VCaP (cell line): ENCODE measurements at regions not wholly inside any gene's neighbourhood (a gene's known extent, or its start where the extent isn't known, plus 50 kb on each side); places are given as distances from the start of the nearest gene placed in this dataset.

Experiments used
- H3K27ac ChIP-seq: fragments of 450-650 bp; 2 replicates; pipeline ENCODE4 v1.5.1; 2017
- TF ChIP-seq, protein P1 (sequence below): fragments of 450-650 bp; conservative IDR thresholded peaks from 2 replicates; pipeline ENCODE4 v1.5.1; 2017; ENCODE audit warnings: mild to moderate bottlenecking, moderate library complexity

DNA sequence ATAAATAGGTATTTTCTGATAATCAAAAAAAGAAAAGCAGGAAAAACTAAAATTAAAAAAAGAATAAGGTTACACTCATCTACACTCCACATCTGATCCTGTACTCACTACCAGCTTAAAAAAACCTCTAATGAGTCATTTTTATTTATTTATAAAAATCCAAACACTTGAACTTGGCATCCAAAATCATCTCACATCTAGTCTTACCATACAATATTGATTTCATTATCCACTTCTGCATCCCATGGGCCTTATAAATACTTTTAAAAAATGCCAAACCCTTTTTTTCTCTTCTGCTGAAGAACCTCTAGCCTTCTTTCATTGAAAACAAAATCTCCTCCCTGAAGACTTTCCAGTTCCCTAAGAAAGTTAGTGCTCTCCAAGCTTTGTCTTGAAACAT lies 109.7 kb downstream of the TMTC3 start:
- TF ChIP-seq, protein P1, sequence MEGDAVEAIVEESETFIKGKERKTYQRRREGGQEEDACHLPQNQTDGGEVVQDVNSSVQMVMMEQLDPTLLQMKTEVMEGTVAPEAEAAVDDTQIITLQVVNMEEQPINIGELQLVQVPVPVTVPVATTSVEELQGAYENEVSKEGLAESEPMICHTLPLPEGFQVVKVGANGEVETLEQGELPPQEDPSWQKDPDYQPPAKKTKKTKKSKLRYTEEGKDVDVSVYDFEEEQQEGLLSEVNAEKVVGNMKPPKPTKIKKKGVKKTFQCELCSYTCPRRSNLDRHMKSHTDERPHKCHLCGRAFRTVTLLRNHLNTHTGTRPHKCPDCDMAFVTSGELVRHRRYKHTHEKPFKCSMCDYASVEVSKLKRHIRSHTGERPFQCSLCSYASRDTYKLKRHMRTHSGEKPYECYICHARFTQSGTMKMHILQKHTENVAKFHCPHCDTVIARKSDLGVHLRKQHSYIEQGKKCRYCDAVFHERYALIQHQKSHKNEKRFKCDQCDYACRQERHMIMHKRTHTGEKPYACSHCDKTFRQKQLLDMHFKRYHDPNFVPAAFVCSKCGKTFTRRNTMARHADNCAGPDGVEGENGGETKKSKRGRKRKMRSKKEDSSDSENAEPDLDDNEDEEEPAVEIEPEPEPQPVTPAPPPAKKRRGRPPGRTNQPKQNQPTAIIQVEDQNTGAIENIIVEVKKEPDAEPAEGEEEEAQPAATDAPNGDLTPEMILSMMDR: no peak
- H3K27ac ChIP-seq: no peak overlapping the region

DNA sequence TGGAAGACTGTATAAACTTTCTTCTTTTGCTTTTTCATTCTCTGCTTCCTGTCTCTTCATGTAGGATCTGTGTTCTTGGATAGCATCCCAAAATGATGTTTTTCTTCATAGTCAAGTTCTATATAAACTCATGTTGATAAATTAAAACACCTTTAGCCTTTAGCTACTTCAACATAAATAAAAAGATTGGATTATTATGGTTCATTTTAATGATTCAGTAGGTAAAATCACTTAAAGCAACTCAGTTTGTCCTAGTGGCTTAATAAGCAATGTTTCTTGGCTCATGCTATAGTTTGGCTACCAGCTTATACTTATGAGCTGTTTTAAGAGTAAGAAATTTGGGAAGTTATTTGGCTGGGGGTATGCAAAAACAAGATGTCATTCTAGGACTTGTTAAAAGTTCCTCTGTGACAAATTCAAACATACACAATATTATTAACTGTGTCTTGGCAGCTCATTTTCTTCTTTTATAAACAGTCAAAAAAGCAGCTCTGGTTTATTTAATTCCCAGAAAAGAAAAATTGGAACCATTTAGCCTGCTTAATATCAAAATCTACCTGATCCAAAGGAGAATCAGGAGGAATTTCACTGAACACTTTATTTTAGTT lies 111.4 kb downstream of the TMTC3 start:
- H3K27ac ChIP-seq: no peak overlapping the region
- TF ChIP-seq, protein P1: no peak

DNA sequence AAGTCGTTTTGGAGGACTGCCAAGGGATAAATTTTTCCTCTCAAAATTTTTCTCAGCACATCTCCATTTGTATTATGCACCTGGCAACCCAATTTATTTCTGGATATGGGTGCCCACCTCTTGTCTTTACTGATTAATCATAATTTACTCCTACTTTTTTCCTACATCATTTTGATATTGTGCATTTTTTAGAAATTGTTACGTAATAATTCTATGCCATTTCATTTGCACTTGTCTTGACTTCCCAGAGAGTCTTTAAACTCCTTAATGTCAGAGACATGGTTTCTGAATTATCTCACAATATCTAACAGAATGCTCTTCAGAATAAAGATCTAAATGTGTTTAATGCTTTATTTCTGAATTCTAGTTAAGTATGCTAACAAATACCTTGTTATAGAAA lies 113.1 kb downstream of the TMTC3 start:
- no peak overlapping the region for H3K27ac ChIP-seq
- TF ChIP-seq, protein P1: no peak

DNA sequence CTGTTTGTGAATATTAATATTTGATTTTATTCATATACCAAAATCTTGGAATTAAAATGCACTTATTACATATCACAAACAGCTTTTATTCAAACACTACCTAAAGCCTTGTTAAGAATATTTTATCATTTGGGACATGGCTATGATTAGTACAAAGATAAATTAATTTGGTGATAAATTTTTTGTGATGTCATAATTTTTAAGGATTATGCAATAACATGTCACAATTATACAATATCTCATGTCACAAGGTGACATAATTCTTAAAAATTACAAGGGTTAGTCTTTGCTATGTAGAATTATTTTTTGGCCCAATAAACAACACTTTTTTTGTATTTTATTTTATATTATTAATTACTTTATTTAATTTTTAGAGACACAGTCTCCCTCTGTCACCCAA lies 113.7 kb downstream of the TMTC3 start:
- TF ChIP-seq, protein P1: no peak

DNA sequence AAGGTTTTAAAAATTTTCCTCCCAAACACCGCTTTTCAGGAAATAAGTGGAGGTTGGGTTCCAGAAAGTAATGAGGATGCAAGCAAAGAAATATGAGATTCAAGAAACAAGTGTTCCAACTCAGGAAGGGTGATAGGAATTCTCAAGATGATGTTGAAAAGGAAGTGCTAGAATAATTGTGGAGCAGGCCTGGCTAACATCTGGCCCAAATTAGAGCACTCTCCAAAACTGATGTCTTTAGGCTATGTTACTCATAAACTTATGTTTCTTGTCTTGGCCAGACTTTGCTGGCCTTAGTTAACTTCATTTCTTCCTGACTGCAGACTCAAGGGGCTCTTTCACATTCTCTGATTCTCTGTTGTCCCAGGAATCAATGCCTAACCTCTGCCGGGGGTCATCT lies 116.3 kb downstream of the TMTC3 start:
- TF ChIP-seq, protein P1: no peak
- H3K27ac ChIP-seq: no peak overlapping the region

More for the DNA sequence above, 113.7 kb downstream of the TMTC3 start:
- H3K27ac ChIP-seq: no peak overlapping the region

DNA sequence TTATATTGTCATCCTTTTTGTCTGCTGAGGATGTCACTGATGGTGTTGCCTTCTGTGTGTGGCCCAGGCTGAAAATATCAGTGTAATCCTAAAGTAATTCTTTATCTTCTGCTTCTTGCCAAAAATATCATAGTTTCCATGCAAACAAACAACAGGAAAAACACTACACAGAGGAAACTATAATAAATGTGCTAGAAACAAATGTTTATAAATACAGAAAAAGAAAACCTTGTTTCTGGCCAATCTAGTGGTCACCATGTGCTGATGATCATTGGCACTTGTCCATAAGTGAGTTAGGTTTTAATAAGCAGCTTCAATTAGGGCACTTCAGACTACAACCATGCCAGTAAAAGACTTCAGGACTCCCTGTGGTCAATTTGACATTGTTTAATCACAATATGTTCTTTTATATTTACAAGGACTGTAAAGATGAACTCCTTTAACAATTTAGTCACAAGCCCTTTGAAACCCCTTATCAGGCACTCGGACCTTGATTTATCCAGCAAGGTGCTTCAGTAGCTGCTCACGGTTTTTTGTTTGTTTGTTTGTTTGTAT lies 124.8 kb downstream of the TMTC3 start:
- peak overlapping the region; percentile 67 for H3K27ac ChIP-seq
- TF ChIP-seq, protein P1: no peak

DNA sequence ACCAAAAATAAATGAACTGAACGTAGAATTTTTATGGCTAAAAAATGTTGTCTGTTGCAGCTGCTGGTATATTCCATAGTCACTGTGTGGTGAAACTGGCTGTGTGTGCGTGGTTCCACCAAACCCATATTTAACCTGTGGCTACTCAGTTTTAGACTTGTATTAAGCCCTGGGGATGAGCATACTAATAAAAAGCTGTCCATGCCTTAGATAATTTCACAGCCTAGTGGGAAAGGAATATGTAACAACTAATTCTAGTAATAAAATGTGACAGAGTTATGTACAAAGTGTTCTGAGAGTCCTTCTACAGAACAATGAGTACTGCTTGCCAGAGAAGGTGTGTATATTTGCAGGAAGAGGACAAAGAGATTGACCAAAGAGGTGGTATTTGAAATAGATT lies 125.5 kb downstream of the TMTC3 start:
- H3K27ac ChIP-seq: peak overlapping the region; percentile 67
- TF ChIP-seq, protein P1: no peak
